ENCODE measurements at regions not wholly inside any gene's neighbourhood (a gene's known extent, or its start where the extent isn't known, plus 50 kb on each side); places are given as distances from the start of the nearest gene placed in this dataset.

DNA sequence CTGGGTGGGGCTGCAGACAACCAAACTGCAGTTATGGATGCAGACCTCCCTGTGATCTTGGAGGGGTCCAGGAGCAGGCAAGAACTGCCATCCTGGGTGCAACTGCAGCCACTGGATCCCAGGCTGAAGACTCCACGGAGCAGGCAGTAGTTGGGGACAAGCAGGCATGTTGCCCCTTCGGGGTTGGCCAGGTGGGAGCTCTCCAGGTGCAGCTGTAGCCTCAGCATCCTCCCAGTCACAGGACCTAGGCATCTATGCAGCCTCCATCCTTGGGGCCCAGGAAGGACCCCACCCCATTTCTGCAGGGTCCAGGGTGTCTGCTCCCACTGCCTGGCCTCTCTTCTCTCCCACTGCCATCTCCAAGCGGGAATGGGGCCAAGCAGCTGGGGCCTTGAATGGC is 322.2 kb upstream of the RBMS3 start:
- TF ChIP-seq, protein P1, sequence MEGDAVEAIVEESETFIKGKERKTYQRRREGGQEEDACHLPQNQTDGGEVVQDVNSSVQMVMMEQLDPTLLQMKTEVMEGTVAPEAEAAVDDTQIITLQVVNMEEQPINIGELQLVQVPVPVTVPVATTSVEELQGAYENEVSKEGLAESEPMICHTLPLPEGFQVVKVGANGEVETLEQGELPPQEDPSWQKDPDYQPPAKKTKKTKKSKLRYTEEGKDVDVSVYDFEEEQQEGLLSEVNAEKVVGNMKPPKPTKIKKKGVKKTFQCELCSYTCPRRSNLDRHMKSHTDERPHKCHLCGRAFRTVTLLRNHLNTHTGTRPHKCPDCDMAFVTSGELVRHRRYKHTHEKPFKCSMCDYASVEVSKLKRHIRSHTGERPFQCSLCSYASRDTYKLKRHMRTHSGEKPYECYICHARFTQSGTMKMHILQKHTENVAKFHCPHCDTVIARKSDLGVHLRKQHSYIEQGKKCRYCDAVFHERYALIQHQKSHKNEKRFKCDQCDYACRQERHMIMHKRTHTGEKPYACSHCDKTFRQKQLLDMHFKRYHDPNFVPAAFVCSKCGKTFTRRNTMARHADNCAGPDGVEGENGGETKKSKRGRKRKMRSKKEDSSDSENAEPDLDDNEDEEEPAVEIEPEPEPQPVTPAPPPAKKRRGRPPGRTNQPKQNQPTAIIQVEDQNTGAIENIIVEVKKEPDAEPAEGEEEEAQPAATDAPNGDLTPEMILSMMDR (IDR thresholded peaks at IDR 0.05) = no peak
- no peak for TF ChIP-seq EP300 (IDR thresholded peaks at IDR 0.05)
- no peak for TF ChIP-seq POLR2A (IDR thresholded peaks at IDR 0.05; ENCODE audit: low read depth)
- TF ChIP-seq POLR2AphosphoS5 (IDR thresholded peaks at IDR 0.05) = no peak

Data from esophagus muscularis mucosa (tissue), 4 donors.